AG04450 (cell line): ENCODE measurements at regions not wholly inside any gene's neighbourhood (a gene's known extent, or its start where the extent isn't known, plus 50 kb on each side); places are given as distances from the start of the nearest gene placed in this dataset.

Source experiments
- CTCF ChIA-PET: fragments of 300-600, 350-600 bp; formaldehyde crosslinking; extraction: SDS; loops from one replicate; lab custom pipeline; 2022; ENCODE audit warnings: antibody characterized with exemption, inconsistent platforms; lab: Charles Lee
- POLR2A ChIA-PET: fragments of 350-600 bp; formaldehyde crosslinking; extraction: SDS; loops from one replicate; lab custom pipeline; 2021; ENCODE audit warnings: antibody characterized with exemption, inconsistent platforms; lab: Yijun Ruan, JAX
- DNase-seq: peaks from one replicate; pipeline ENCODE4 v3.0.0-alpha.2; 2011; ENCODE audit warnings: low read depth, low spot score
- H3K27ac ChIP-seq: one replicate; pipeline ENCODE4 v1.5.1; 2012; ENCODE audit warnings: low read depth, low read length, control low read depth
- H3K27me3 ChIP-seq: one replicate; pipeline ENCODE4 v1.6.0; 2012; ENCODE audit warnings: low read length; ENCODE audit not compliant: control insufficient read depth, insufficient read depth
- H3K4me3 ChIP-seq: 2 replicates; pipeline ENCODE4 v1.5.1; 2011; ENCODE audit warnings: mild to moderate bottlenecking, low read depth, low read length, control low read depth
- H3K9me3 ChIP-seq: 2 replicates; pipeline ENCODE4 v1.5.1; 2012; ENCODE audit warnings: low read length; ENCODE audit not compliant: control insufficient read depth, insufficient read depth
- CTCF ChIP-seq: IDR thresholded peaks from 2 replicates; pipeline ENCODE4 v1.5.1; 2011; ENCODE audit warnings: low read depth, low read length, control low read depth, inconsistent platforms

DNA sequence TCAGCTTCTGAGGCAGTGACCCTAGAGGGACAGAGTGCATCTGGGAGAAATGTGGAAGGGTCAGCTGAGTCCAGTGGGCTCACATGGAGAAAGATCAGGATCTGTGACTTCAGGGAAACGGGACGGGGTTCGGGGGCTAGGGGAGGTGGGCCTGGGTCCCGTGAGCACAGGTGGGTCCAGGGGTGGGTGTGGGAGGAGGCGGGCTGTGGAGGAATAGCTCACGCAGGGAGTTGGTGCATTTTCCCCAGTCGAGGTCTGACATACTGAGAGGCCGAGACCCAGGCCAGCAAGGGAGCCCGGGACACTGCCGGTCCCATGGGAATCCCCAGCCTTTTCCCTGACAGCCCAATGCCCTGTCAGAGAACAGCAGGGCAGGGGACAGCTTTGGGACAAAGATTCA, 93.1 kb downstream of the TNFAIP2 start:
- Histone ChIP-seq H3K27ac (no peak overlapping the region), H3K4me3 (no peak overlapping the region), H3K9me3 (peaks cover 7% of the 10 kb centered on the region), H3K27me3 (peaks cover 49% of the 10 kb centered on the region)
- POLR2A ChIA-PET: no interaction called here
- TF ChIP-seq CTCF: no peak
- CTCF ChIA-PET: no interaction called here
- no peak for DNase-seq

GRCh38 chr14:103216857-103217256, 93.6 kb downstream of the TNFAIP2 start:
- POLR2A ChIA-PET: no interaction called here
- no peak for TF ChIP-seq CTCF
- Histone ChIP-seq H3K27ac (no peak overlapping the region), H3K9me3 (peaks cover 7% of the 10 kb centered on the region), H3K4me3 (no peak overlapping the region), H3K27me3 (peaks cover 54% of the 10 kb centered on the region)
- no peak for DNase-seq
- CTCF ChIA-PET: no interaction called here

GRCh38 chr14:103217538-103217937, 94.3 kb downstream of the TNFAIP2 start:
- ChIA-PET POLR2A (no interaction called here), CTCF (no interaction called here)
- Histone ChIP-seq H3K9me3 (peaks cover 7% of the 10 kb centered on the region), H3K4me3 (no peak overlapping the region), H3K27ac (no peak overlapping the region), H3K27me3 (peaks cover 59% of the 10 kb centered on the region)
- no peak for DNase-seq
- TF ChIP-seq CTCF: no peak

DNA sequence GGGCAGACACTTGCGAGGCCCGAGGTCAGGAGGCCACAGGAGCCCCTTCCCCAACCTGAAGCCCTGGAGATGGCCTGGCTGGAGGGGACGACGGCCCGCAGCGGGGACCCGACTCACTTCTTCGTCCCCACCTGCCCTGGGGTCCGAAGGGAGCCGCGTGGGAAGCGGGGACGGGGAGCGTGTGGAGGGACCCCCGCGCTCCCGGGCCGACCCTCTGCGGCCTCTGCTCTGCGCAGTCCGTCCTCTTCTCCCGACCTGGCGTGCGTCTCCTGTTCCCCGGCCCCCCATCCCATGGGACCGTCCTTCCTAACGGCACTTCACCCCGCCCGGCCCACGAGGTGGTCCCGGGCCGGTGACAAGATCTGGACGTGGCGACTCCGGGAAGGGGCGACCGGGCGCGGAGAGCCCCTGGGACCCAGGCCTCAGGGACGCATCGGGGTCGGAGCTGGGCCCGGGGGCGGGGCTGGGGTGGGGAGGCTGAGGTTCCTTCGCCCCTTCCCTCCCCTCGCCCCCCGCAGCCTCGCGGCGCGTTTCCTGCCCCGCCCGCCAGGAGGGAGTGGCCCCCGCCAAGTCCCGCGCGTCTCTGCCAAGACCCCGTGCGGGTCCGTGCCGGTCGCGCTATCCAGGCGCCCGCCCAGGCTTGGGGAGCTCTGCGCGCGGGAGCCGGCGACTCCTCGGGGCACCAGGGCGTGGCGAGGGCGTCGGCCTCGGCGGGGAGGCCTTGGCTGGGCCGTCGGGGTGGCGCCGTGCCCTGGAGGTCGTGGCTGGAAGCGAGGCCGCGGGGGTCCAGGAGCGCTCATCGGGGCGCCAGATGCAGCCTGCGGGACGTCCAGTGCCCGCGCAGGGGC, 97.1 kb downstream of the TNFAIP2 start:
- H3K4me3 ChIP-seq: no peak overlapping the region
- POLR2A ChIA-PET: no interaction called here

More for the DNA sequence above, 97.1 kb downstream of the TNFAIP2 start:
- no peak for DNase-seq
- CTCF ChIA-PET: no interaction called here
- Histone ChIP-seq H3K27me3 (peaks cover 73% of the 10 kb centered on the region), H3K27ac (no peak overlapping the region), H3K9me3 (peaks cover 10% of the 10 kb centered on the region)
- TF ChIP-seq CTCF: no peak
